Epithelial cell of esophagus (primary cell): ENCODE measurements at regions not wholly inside any gene's neighbourhood (a gene's known extent, or its start where the extent isn't known, plus 50 kb on each side); places are given as distances from the start of the nearest gene placed in this dataset.

Experiments
- DNase-seq: peaks from one replicate; pipeline ENCODE4 v3.0.0; 2010; ENCODE audit warnings: low read depth
- H3K4me3 ChIP-seq: 2 replicates; pipeline ENCODE4 v1.5.1; 2011; ENCODE audit warnings: mild to moderate bottlenecking, low read length, control low read depth
- CTCF ChIP-seq: IDR thresholded peaks from 2 replicates; pipeline ENCODE4 v1.5.1; 2011; ENCODE audit warnings: low read depth, mild to moderate bottlenecking, low read length, control low read depth, inconsistent platforms; ENCODE audit not compliant: insufficient read depth; ENCODE audit errors: missing control alignments

GRCh38 chr3:168284728-168285127, 189.0 kb upstream of the GOLIM4 start:
- TF ChIP-seq CTCF, result no peak
- no peak for DNase-seq
- H3K4me3 ChIP-seq, result no peak overlapping the region

GRCh38 chr3:168275662-168276061, 179.9 kb upstream of the GOLIM4 start:
- no peak overlapping the region for H3K4me3 ChIP-seq
- TF ChIP-seq CTCF, result no peak
- no peak for DNase-seq

- no peak for TF ChIP-seq CTCF
- DNase-seq, result no peak
- no peak overlapping the region for H3K4me3 ChIP-seq
Measured at GRCh38 chr3:168273917-168274316, 178.2 kb upstream of the GOLIM4 start.

- no peak for TF ChIP-seq CTCF
- no peak for DNase-seq
- H3K4me3 ChIP-seq, result no peak overlapping the region
Measured at GRCh38 chr3:168273036-168273435, 177.3 kb upstream of the GOLIM4 start.

GRCh38 chr3:168272343-168272985, 176.7 kb upstream of the GOLIM4 start:
- DNase-seq, result no peak
- H3K4me3 ChIP-seq, result no peak overlapping the region
- no peak for TF ChIP-seq CTCF

- no peak for DNase-seq
- no peak for TF ChIP-seq CTCF
- H3K4me3 ChIP-seq, result no peak overlapping the region
Measured at GRCh38 chr3:168271932-168272331, 176.2 kb upstream of the GOLIM4 start.

GRCh38 chr3:168269001-168269400, 173.3 kb upstream of the GOLIM4 start:
- no peak overlapping the region for H3K4me3 ChIP-seq
- no peak for TF ChIP-seq CTCF
- no peak for DNase-seq
